ENCODE measurements at regions not wholly inside any gene's neighbourhood (a gene's known extent, or its start where the extent isn't known, plus 50 kb on each side); places are given as distances from the start of the nearest gene placed in this dataset.

DNA sequence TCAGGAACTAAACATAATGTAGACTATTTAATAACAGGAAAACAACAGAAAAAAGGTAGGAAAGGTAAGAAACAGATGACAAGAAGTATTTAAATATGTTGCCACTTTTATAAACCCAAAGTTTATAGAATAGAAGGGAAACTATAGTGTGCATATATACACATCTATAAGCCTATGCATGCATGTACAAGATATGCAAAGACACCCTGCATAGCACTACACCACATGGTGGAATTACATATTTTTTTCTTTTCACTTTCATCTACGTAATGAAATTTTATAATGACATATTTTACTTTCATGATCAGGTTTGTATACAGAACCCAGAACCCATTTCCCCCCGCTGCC lies 136.8 kb downstream of the MEX3B start:
- Histone ChIP-seq H3K36me3 (ENCODE audit: control insufficient read depth in 1 of 2, insufficient read depth in 2 of 2, low read length in 2 of 2) (no peaks in the 10 kb centered on the region), H3K27ac (ENCODE audit: low read depth, low read length) (no peak overlapping the region), H3K9me3 (ENCODE audit: insufficient read depth, low read depth, low read length) (no peaks in the 10 kb centered on the region), H2AFZ (ENCODE audit: insufficient read depth, low read length, poor library complexity) (no peak overlapping the region), H3K27me3 (ENCODE audit: insufficient read depth, low read length) (no peaks in the 10 kb centered on the region), H3K79me1 (ENCODE audit: low read length) (no peaks in the 10 kb centered on the region), H2BK120ac (ENCODE audit: insufficient read depth, low read length, poor library complexity) (no peak overlapping the region), H2AK5ac (ENCODE audit: low read length) (no peak overlapping the region), H3K4me1 (ENCODE audit: control insufficient read depth in 1 of 2, insufficient read depth in 2 of 2, low read length in 2 of 2) (no peaks in the 10 kb centered on the region), H2BK12ac (ENCODE audit: low read length) (no peak overlapping the region), H4K8ac (ENCODE audit: low read depth, low read length) (no peak overlapping the region), H3K14ac (ENCODE audit: low read length) (no peak overlapping the region), H4K91ac (ENCODE audit: low read depth, low read length) (no peak overlapping the region), H4K12ac (ENCODE audit: low read depth, low read length) (no peak overlapping the region), H3K23ac (ENCODE audit: low read length) (no peak overlapping the region), H3K4ac (ENCODE audit: low read depth, low read length) (no peak overlapping the region), H3K18ac (ENCODE audit: low read length) (no peak overlapping the region), H3K4me3 (ENCODE audit: low read depth, low read length) (no peak overlapping the region), H2BK5ac (ENCODE audit: low read depth, low read length, poor library complexity) (no peak overlapping the region), H3K79me2 (ENCODE audit: control insufficient read depth, insufficient read depth, low read length, poor library complexity) (no peaks in the 10 kb centered on the region), H3K9ac (ENCODE audit: low read length) (no peak overlapping the region), H3K4me2 (ENCODE audit: low read length) (no peak overlapping the region)
- no CpG with 5 or more reads among the region's 2 CpGs for WGBS (ENCODE audit: extremely low coverage, insufficient coverage, insufficient read length)
- no peak for DNase-seq

DNA sequence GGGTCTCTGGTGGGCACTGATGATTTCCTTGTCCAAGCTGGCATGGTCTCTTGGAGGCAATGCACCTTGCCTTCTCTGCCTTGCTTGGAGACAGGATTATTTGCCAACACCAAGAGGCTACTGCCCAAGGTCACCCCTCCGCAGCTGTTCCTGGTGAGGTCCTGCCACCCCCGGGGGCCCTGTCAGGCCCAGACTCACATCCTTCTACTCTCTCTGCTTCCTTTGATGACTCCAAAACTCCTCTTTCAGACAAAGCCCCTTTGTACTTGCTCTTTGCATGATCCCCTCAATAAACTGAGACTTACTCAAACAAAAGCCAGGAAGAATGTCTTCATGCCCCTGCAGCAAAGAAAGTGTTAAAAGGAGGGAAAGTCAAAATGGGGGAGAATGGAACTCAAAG lies 137.7 kb downstream of the MEX3B start:
- Histone ChIP-seq H2BK5ac (ENCODE audit: low read depth, low read length, poor library complexity) (no peak overlapping the region), H3K79me1 (ENCODE audit: low read length) (no peaks in the 10 kb centered on the region), H2BK12ac (ENCODE audit: low read length) (no peak overlapping the region), H4K8ac (ENCODE audit: low read depth, low read length) (no peak overlapping the region), H3K23ac (ENCODE audit: low read length) (no peak overlapping the region), H3K4me2 (ENCODE audit: low read length) (no peak overlapping the region), H3K79me2 (ENCODE audit: control insufficient read depth, insufficient read depth, low read length, poor library complexity) (no peaks in the 10 kb centered on the region), H3K9ac (ENCODE audit: low read length) (no peak overlapping the region), H3K18ac (ENCODE audit: low read length) (no peak overlapping the region), H3K4ac (ENCODE audit: low read depth, low read length) (no peak overlapping the region), H3K36me3 (ENCODE audit: control insufficient read depth in 1 of 2, insufficient read depth in 2 of 2, low read length in 2 of 2) (no peaks in the 10 kb centered on the region), H2AK5ac (ENCODE audit: low read length) (no peak overlapping the region), H3K14ac (ENCODE audit: low read length) (no peak overlapping the region), H3K4me1 (ENCODE audit: control insufficient read depth in 1 of 2, insufficient read depth in 2 of 2, low read length in 2 of 2) (no peaks in the 10 kb centered on the region), H4K91ac (ENCODE audit: low read depth, low read length) (no peak overlapping the region), H4K12ac (ENCODE audit: low read depth, low read length) (no peak overlapping the region), H2AFZ (ENCODE audit: insufficient read depth, low read length, poor library complexity) (no peak overlapping the region), H3K27ac (ENCODE audit: low read depth, low read length) (no peak overlapping the region), H3K9me3 (ENCODE audit: insufficient read depth, low read depth, low read length) (no peaks in the 10 kb centered on the region), H3K4me3 (ENCODE audit: low read depth, low read length) (no peak overlapping the region), H2BK120ac (ENCODE audit: insufficient read depth, low read length, poor library complexity) (no peak overlapping the region), H3K27me3 (ENCODE audit: insufficient read depth, low read length) (no peaks in the 10 kb centered on the region)
- DNase-seq: no peak
- WGBS (ENCODE audit: extremely low coverage, insufficient coverage, insufficient read length): no CpG with 5 or more reads among the region's 2 CpGs

DNA sequence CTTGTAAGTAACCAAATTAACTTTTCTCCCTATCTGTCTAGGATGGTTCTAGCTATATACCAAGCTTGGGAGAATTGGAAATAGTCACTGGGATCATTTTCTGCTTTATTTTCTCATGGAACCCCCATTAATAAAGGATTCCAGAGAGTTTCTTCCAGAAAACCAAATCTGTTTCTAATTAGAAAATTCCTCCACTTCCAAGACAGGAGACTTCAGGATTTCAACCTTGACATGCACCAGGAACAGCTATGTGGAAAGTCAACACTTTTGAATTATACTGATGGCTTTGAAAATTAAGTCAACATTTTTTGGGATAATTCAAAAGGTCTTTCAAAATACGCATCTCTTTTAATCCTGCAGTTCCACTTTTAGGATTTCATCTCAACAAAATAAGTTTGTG lies 138.3 kb downstream of the MEX3B start:
- H2AK5ac ChIP-seq (ENCODE audit: low read length): no peak overlapping the region
- no peak overlapping the region for H3K14ac ChIP-seq (ENCODE audit: low read length)
- H3K36me3 ChIP-seq (ENCODE audit: control insufficient read depth in 1 of 2, insufficient read depth in 2 of 2, low read length in 2 of 2): no peaks in the 10 kb centered on the region
- DNase-seq: no peak
- H3K18ac ChIP-seq (ENCODE audit: low read length): no peak overlapping the region
- no peak overlapping the region for H4K8ac ChIP-seq (ENCODE audit: low read depth, low read length)
- WGBS (ENCODE audit: extremely low coverage, insufficient coverage, insufficient read length): no CpG with 5 or more reads among the region's 1 CpG
- H3K4me2 ChIP-seq (ENCODE audit: low read length): no peak overlapping the region
- no peaks in the 10 kb centered on the region for H3K4me1 ChIP-seq (ENCODE audit: control insufficient read depth in 1 of 2, insufficient read depth in 2 of 2, low read length in 2 of 2)
- no peaks in the 10 kb centered on the region for H3K79me2 ChIP-seq (ENCODE audit: control insufficient read depth, insufficient read depth, low read length, poor library complexity)
- no peaks in the 10 kb centered on the region for H3K9me3 ChIP-seq (ENCODE audit: insufficient read depth, low read depth, low read length)
- H3K4ac ChIP-seq (ENCODE audit: low read depth, low read length): no peak overlapping the region
- H3K79me1 ChIP-seq (ENCODE audit: low read length): no peaks in the 10 kb centered on the region
- no peak overlapping the region for H4K12ac ChIP-seq (ENCODE audit: low read depth, low read length)
- H2BK5ac ChIP-seq (ENCODE audit: low read depth, low read length, poor library complexity): no peak overlapping the region
- no peak overlapping the region for H4K91ac ChIP-seq (ENCODE audit: low read depth, low read length)
- H3K9ac ChIP-seq (ENCODE audit: low read length): no peak overlapping the region
- no peaks in the 10 kb centered on the region for H3K27me3 ChIP-seq (ENCODE audit: insufficient read depth, low read length)
- H2BK120ac ChIP-seq (ENCODE audit: insufficient read depth, low read length, poor library complexity): no peak overlapping the region
- H3K27ac ChIP-seq (ENCODE audit: low read depth, low read length): no peak overlapping the region
- no peak overlapping the region for H2BK12ac ChIP-seq (ENCODE audit: low read length)
- no peak overlapping the region for H3K23ac ChIP-seq (ENCODE audit: low read length)
- no peak overlapping the region for H3K4me3 ChIP-seq (ENCODE audit: low read depth, low read length)
- no peak overlapping the region for H2AFZ ChIP-seq (ENCODE audit: insufficient read depth, low read length, poor library complexity)

DNA sequence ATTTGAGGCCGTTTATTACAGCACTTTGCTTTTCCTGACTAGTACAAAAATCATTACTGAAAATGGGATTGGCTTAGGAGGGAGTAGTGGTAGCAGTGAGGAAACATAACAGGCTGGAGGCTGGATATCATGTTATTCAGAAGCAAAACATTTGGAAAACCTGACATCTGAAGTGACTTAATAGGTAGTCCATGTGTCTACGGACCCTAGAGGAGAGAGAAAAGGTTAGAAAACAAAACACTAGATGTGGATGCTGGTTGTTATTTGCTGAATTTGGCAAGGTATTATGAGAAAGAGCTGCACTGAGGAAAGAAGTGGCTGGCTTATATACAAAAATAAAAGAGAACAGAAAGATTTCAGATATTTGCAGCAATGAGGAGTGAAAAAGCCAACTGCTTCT lies 139.9 kb downstream of the MEX3B start:
- Histone ChIP-seq H4K91ac (ENCODE audit: low read depth, low read length) (no peak overlapping the region), H2BK120ac (ENCODE audit: insufficient read depth, low read length, poor library complexity) (no peak overlapping the region), H3K4me2 (ENCODE audit: low read length) (no peak overlapping the region), H3K4ac (ENCODE audit: low read depth, low read length) (no peak overlapping the region), H3K9me3 (ENCODE audit: insufficient read depth, low read depth, low read length) (no peaks in the 10 kb centered on the region), H2AFZ (ENCODE audit: insufficient read depth, low read length, poor library complexity) (no peak overlapping the region), H2AK5ac (ENCODE audit: low read length) (no peak overlapping the region), H3K18ac (ENCODE audit: low read length) (no peak overlapping the region), H3K9ac (ENCODE audit: low read length) (no peak overlapping the region), H3K4me3 (ENCODE audit: low read depth, low read length) (no peak overlapping the region), H3K27me3 (ENCODE audit: insufficient read depth, low read length) (no peaks in the 10 kb centered on the region), H3K79me1 (ENCODE audit: low read length) (no peaks in the 10 kb centered on the region), H4K12ac (ENCODE audit: low read depth, low read length) (no peak overlapping the region), H3K79me2 (ENCODE audit: control insufficient read depth, insufficient read depth, low read length, poor library complexity) (no peaks in the 10 kb centered on the region), H3K27ac (ENCODE audit: low read depth, low read length) (no peak overlapping the region), H2BK5ac (ENCODE audit: low read depth, low read length, poor library complexity) (no peak overlapping the region), H3K23ac (ENCODE audit: low read length) (no peak overlapping the region), H4K8ac (ENCODE audit: low read depth, low read length) (no peak overlapping the region), H3K14ac (ENCODE audit: low read length) (no peak overlapping the region), H3K4me1 (ENCODE audit: control insufficient read depth in 1 of 2, insufficient read depth in 2 of 2, low read length in 2 of 2) (no peaks in the 10 kb centered on the region), H3K36me3 (ENCODE audit: control insufficient read depth in 1 of 2, insufficient read depth in 2 of 2, low read length in 2 of 2) (no peaks in the 10 kb centered on the region), H2BK12ac (ENCODE audit: low read length) (no peak overlapping the region)
- DNase-seq: no peak
- no CpG with 5 or more reads among the region's 2 CpGs for WGBS (ENCODE audit: extremely low coverage, insufficient coverage, insufficient read length)

DNA sequence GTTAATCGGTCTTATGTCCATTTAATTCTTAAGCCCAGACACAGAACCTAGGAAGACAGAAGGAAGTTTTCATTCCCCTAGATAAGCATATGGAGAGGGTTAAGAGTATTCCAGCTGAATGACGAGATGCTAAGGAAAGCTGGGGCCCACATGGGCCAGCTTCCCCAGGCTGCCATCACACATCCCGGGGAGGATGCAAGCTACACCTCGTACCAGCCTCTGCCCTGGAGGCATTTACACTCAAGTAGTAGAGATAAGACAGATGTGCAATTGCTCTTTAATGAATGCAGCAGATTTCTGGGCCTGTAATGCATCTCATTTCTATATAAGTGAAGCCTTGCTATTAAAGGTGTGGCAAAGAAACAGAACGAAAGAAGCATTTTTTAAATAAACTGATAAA lies 144.5 kb downstream of the MEX3B start:
- Histone ChIP-seq H4K91ac (ENCODE audit: low read depth, low read length) (no peak overlapping the region), H2BK12ac (ENCODE audit: low read length) (no peak overlapping the region), H2BK5ac (ENCODE audit: low read depth, low read length, poor library complexity) (no peak overlapping the region), H3K23ac (ENCODE audit: low read length) (no peak overlapping the region), H3K79me2 (ENCODE audit: control insufficient read depth, insufficient read depth, low read length, poor library complexity) (no peaks in the 10 kb centered on the region), H3K27ac (ENCODE audit: low read depth, low read length) (no peak overlapping the region), H3K4me3 (ENCODE audit: low read depth, low read length) (no peak overlapping the region), H2BK120ac (ENCODE audit: insufficient read depth, low read length, poor library complexity) (no peak overlapping the region), H3K9ac (ENCODE audit: low read length) (no peak overlapping the region), H3K4me2 (ENCODE audit: low read length) (no peak overlapping the region), H4K12ac (ENCODE audit: low read depth, low read length) (no peak overlapping the region), H2AFZ (ENCODE audit: insufficient read depth, low read length, poor library complexity) (no peak overlapping the region), H3K36me3 (ENCODE audit: control insufficient read depth in 1 of 2, insufficient read depth in 2 of 2, low read length in 2 of 2) (no peaks in the 10 kb centered on the region), H3K14ac (ENCODE audit: low read length) (no peak overlapping the region), H3K4ac (ENCODE audit: low read depth, low read length) (no peak overlapping the region), H3K27me3 (ENCODE audit: insufficient read depth, low read length) (no peaks in the 10 kb centered on the region), H3K79me1 (ENCODE audit: low read length) (no peaks in the 10 kb centered on the region), H2AK5ac (ENCODE audit: low read length) (no peak overlapping the region), H4K8ac (ENCODE audit: low read depth, low read length) (no peak overlapping the region), H3K9me3 (ENCODE audit: insufficient read depth, low read depth, low read length) (no peaks in the 10 kb centered on the region), H3K4me1 (ENCODE audit: control insufficient read depth in 1 of 2, insufficient read depth in 2 of 2, low read length in 2 of 2) (no peaks in the 10 kb centered on the region), H3K18ac (ENCODE audit: low read length) (no peak overlapping the region)
- no CpG with 5 or more reads among the region's 5 CpGs for WGBS (ENCODE audit: extremely low coverage, insufficient coverage, insufficient read length)
- no peak for DNase-seq
